Sciatic nerve (tissue), 2 donors: ENCODE measurements at regions not wholly inside any gene's neighbourhood (a gene's known extent, or its start where the extent isn't known, plus 50 kb on each side); places are given as distances from the start of the nearest gene placed in this dataset.

Source experiments
- ATAC-seq: fragments of 200-7000 bp; cut with Tn5 transposase; one replicate; pipeline ENCODE4 v1.9.1; 2020; ENCODE audit warnings: mild to moderate bottlenecking, moderate library complexity
- DNase-seq: peaks from one replicate; pipeline ENCODE4 v3.0.0-alpha.2; 2020; ENCODE audit warnings: low spot score
- intact Hi-C: fragments of 100-400 bp; cut with DNase I; formaldehyde crosslinking; loops from one replicate; pipeline ENCODE4 v1.14.2; 2022
- donor health status: DM: no; HTN: no; CAD: no.
- donor health status: DM: no; HTN: no; CAD: no.

DNA sequence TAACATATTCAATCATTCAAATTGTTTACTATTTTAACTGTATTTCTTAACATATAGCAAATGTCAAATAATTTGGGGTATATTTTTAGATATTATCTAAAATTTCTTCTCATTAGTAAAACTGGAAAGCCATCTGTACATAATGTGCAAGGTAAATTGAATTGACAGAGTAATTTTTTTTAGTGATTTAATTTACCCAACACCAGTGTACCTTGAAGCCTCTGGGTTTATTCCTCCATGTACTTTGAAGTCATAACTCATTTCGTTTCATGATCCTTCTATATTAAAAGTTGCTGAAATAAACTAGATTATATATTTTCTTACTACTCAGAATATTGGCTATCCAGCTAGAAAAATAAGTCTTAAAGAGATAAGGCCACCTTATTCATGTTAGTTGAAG is 674.9 kb downstream of the PRR16 start:
- intact Hi-C loops: no loop called here
- DNase-seq (no peak), ATAC-seq (no peak)

DNA sequence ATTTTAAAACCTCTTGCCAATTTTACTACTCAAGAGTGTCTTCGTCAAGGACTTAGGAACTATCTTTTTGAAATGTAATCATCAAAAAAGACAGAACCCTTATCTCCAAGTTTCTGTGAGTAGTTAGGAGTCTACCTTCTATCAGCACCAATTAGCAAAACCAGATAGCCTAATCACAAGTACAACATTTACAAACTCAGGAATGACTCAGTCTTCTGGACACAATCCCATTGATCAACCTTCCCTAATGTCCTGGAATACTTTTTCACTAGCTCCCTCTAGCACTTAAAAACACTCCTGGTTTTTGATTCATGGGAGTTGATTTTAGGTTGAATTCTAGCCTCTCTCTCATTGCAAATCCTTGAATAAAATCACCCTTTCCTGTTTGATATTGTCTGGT is 680.7 kb downstream of the PRR16 start:
- DNase-seq (no peak), ATAC-seq (no peak)
- intact Hi-C loops: no loop called here

DNA sequence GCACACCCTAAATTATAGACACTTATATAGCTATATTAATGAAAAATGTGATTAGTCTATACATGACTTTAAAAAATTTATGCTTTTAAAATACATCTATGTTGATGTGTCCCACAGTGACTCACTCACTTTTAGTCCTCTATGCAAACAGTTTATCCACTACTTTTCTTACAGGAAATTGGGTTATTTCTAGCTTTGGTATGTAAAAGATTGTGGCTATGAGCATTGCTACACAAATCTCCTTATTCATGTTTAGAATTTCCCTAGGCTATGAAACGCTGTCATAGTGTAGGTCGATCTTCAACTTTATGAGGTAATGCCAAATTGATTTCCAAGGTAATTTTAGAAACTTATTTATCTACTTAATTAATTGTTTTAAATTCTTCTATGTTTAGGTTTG is 687.4 kb downstream of the PRR16 start:
- intact Hi-C loops: no loop called here
- DNase-seq (no peak), ATAC-seq (no peak)

DNA sequence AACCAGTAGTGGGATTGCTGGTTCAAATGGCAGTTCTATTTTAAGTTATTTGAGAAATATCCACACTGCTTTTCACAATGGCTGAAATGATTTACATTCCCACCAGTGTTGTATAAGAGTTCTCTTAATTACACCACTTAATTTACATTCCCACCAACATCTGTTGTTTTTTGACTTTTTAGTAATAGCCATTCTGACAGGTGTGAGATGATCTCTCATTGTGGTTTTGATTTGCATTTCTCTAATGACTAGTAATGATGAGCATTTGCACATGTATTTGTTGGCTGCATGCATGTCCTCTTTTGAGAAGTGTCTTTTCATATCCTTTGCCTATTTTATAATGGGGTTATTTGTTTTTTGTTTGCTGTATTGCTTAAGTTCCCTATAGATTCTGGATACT is 688.3 kb downstream of the PRR16 start:
- DNase-seq (no peak), ATAC-seq (no peak)
- intact Hi-C loops: no loop called here

GRCh38 chr5:121156565-121156964 is 692.5 kb downstream of the PRR16 start:
- intact Hi-C loops: no loop called here
- DNase-seq: no peak
- ATAC-seq: no peak

DNA sequence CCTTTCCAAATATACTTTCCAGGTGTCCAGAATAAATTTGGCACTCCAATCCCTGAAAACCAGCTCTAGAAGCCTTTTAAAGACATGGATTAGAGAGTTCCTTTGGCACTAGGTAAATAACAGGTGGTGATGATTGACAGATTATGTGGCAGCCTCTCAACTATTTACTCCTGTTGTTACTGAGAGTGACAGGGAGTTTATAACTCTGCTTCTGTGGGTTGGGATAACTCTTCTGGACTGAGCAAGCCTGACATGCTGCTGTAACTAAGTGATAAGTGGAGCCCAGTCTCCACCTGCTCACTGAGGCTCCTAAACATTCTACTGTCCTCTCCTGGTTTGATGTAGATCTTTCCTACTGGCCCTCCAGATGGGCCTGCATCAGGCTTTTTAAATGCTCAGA is 693.2 kb upstream of the FTMT start:
- ATAC-seq (no peak), DNase-seq (no peak)
- intact Hi-C loops: no loop called here

GRCh38 chr5:121160591-121160990 is 691.1 kb upstream of the FTMT start:
- ATAC-seq (no peak), DNase-seq (no peak)
- intact Hi-C loops: no loop called here

GRCh38 chr5:121164632-121165031 is 687.0 kb upstream of the FTMT start:
- intact Hi-C loops: no loop called here
- DNase-seq (no peak), ATAC-seq (no peak)

DNA sequence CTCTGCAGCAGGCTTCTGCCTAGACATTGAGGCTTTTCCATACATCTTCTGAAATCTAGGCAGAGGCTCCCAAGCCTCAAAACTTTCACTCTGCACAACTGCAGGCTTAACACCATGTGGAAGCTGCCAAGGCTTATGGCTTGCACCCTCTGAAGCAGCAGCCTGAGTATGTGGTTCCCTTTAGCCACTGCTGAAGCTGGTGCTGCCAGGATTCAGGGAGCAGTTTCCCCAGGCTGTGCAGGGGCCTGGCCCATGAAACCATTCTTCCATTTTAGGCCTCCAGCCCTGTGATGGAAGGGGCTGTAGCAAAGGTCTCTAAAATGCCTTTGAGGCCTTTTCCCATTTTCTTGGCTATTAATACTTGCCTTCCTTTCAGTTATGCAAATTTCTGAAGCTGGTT is 680.3 kb upstream of the FTMT start:
- no peak for DNase-seq
- no peak for ATAC-seq
- intact Hi-C loops: no loop called here

DNA sequence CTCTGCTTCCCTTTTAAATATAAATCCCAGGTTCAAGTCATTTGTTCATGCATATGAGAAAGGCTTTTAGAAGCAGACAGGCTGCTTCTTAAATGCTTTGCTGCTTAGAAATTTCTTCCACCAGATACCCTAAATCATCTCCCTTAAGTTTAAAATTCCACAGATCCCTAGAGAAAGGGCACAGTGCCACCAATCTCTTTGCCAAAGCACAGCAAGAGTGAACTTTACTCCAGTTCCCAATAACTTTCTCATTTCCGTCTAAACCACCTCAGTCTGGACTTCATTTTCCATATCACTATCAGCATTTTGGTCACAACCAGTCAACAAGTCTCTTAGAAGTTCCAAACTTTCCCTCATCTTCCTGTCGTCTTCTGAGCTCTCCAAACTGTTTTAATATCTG is 679.8 kb upstream of the FTMT start:
- DNase-seq (no peak), ATAC-seq (no peak)
- intact Hi-C loops: no loop called here

GRCh38 chr5:121174351-121174750 is 677.3 kb upstream of the FTMT start:
- intact Hi-C loops: no loop called here
- DNase-seq: no peak
- ATAC-seq: no peak

- DNase-seq (no peak), ATAC-seq (no peak)
- intact Hi-C loops: no loop called here
Observed at GRCh38 chr5:121175986-121176385, 675.7 kb upstream of the FTMT start.

DNA sequence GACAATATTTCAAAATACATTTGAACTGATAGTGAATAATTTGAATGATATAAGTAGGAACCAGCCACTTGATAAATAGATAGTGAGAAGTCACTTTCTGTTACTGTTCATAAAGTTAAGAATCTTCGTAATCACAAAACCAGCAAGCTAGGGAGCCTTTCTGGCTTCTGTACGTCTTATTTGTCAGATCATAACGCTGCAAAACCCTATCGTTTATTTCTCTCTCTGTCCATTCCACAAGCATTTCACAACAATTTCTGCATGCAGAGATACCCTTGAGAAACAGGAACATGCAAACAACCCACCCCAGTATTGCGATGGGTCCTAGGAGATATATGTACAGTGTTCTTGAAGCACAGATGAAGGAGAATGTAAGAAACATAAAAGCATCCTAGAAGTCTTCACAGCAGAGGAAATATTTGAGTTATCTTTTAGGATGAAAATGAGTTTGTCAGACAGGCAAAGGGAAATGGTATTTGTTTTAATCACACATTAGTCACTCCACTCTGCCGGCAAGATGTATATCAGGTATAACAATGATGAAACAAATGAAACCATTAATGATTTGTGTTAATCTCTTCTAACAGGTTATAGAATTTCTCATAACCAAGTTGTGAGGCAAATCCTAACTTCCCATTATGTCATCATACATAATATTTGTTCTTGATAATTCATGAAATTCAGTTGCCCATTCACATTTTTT is 668.7 kb upstream of the FTMT start:
- DNase-seq (no peak), ATAC-seq (no peak)
- intact Hi-C loops: no loop called here

DNA sequence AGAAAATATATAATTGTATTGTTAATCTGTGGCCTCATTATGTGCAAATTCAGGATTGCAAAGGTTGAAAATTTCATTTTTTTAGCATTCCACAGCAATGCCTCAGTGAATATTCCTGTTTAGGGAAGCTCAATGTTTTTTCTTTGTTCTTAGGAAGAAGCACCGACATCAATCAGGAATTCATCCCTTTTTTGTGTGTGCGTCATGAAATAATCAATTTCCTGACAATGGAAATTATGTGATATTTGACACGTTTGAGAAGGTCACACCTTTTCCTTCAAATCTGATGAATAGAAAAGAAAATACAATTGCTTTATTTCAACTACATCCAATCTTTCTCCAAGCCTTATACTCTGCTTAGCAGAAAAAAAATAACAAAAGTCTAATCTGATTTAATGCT is 662.8 kb upstream of the FTMT start:
- DNase-seq (no peak), ATAC-seq (no peak)
- intact Hi-C loops: no loop called here

DNA sequence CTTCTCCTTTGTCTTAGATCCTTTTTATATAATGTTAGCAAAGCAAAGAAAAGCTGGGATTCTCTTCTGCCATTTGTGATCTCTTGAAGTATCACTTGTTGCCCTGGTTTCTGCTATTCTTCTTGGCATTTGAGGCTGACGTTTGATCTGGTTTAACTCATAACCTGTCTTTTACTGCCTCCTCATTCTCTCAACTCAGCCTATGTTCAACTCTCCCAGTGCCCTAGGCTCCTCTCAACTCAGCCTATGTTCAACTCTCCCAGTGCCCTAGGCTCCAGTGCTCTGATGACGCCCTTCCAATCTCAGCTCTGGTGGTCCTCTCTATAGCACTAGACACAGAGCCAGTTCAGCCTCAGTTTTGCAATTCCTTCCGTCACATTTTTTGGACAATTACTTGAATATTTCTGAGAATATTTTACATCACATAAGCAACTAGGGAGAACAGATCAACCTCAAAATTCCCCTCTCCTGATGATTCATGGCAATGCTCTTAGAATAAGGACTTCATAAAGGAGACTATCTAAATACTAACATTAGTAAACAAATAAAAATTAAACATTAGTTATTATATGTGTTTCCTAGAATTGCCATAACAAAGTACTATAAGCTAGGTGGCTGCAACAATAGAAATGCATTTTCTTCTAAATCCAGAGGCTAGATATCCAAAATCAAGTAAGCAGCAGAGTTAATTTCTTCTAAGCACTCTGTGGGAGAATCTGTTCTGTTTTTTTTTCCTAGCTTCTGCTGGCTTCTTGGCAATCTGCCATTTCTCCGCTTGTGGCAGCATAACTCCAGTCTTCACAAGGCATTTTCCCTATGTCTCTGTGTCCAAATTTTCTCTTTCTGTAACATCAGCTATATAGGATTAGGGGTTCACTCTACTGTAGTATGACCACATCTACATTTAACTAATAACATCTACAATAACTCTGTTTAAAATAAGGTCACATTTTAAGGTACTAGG is 662.1 kb upstream of the FTMT start:
- DNase-seq (no peak), ATAC-seq (no peak)
- intact Hi-C loops: no loop called here

DNA sequence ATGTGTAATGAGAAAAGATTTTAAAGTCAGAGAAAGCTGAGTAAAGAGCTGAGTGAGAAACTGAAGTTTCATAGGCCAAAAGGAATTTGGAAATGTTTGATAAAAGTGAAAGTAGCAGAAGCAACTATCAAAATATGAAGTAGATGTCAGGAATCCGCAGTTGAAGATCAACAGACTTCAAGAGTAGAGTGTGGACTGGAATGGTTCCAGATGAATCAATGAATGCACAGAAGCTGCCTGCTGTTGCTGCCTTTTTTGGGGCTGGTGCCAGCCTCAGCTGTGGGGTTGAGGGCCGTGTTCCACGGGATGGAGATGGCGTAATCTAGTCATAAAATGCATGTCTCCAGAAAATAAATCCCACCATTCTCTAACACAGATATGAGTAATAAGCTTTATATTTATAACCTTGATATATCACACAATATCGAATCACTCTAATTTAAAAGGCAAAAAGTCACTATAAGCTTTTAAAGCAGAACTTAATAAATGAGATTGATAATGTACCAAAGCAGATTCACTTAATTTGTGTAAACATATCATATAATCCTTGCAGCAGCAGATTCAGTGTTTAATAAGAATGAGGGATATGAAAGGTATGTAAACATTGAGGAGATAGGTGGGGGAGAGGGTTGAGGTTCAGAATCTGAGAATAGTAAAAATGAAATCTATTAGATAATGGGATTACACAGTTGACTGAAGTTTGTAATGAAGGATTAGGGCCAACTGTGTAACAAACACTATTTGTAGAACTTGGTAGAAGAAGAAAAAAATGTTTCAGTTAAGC is 652.3 kb upstream of the FTMT start:
- intact Hi-C loops: no loop called here
- DNase-seq (no peak), ATAC-seq (no peak)

DNA sequence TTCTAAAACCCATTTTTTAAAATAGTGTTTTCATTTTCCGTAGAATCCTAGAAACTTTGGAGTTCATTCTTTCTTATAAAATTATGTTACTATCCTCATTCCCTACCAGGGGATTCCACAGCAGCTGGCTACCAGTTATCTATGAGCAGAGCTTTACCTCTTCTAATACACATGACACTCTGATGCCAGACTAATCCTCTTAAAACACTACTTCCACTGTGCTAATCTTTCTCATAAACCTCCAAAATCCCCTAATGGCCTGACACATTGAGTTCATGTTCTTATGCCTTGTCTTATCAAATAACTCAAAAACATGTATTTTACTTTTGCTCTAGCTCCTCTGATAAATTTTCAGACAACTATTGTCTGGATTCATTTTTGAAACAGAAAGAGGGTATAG is 633.6 kb upstream of the FTMT start:
- intact Hi-C loops: no loop called here
- DNase-seq: no peak
- ATAC-seq: no peak

DNA sequence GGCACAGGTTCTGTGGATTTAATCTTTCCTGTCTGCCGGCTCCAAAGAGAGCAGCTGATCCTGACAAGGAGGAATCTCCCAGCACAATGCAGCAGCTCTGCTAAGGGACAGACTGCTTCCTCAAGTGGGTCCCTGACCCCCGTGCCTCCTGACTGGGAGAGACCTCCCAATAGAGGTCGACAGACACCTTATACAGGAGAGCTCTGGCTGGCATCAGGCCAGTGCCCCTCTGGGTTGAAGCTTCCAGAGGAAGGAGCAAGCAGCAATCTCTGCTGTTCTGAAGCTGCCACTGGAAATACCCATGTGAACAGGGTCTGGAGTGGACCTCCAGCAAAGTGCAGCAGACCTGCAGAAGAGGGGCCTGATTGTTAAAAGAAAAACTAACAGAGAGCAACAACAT is 630.2 kb upstream of the FTMT start:
- no peak for DNase-seq
- ATAC-seq: no peak
- intact Hi-C loops: no loop called here

- intact Hi-C loops: no loop called here
- no peak for DNase-seq
- ATAC-seq: no peak
Observed at GRCh38 chr5:121226765-121227164, 624.9 kb upstream of the FTMT start.

DNA sequence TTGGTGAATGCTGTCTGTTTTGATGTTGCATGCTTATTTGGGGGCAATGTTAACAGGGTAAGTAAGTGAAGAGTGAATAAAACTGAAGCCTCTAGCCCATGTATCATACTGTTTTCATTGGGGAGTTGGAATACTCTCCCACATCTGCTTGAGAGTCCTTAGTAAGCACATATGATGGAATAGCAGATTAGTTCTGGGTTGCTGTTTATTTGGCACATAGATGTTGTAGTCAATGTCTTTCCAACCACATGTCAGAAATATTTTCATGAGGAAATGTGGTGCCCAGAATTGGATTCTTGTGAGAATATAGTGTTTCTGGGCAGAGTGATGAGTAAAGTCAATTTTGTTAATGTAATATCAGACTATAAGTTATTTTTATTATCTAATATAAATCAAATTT is 611.7 kb upstream of the FTMT start:
- ATAC-seq: no peak
- DNase-seq: no peak
- intact Hi-C loops: no loop called here
